ENCODE measurements at regions not wholly inside any gene's neighbourhood (a gene's known extent, or its start where the extent isn't known, plus 50 kb on each side); places are given as distances from the start of the nearest gene placed in this dataset.

GRCh38 chrX:139120760-139121159 is 409.2 kb upstream of the FGF13 start:
- no peak for DNase-seq (ENCODE audit: low spot score)

- DNase-seq (ENCODE audit: low spot score): peak; percentile 7
Measured at GRCh38 chrX:139113708-139114107, 402.2 kb upstream of the FGF13 start.

- no peak for DNase-seq (ENCODE audit: low spot score)
Measured at GRCh38 chrX:139112432-139112831, 400.9 kb upstream of the FGF13 start.

GRCh38 chrX:139106069-139106468 is 394.6 kb upstream of the FGF13 start:
- no peak for DNase-seq (ENCODE audit: low spot score)

GRCh38 chrX:139094671-139095592 is 383.4 kb upstream of the FGF13 start:
- no peak for DNase-seq (ENCODE audit: low spot score)

GRCh38 chrX:139093201-139093600 is 381.7 kb upstream of the FGF13 start:
- DNase-seq (ENCODE audit: low spot score): no peak

- no peak for DNase-seq (ENCODE audit: low spot score)
Measured at GRCh38 chrX:139091878-139092277, 380.4 kb upstream of the FGF13 start.

- no peak for DNase-seq (ENCODE audit: low spot score)
Measured at GRCh38 chrX:139091066-139091465, 379.5 kb upstream of the FGF13 start.

GRCh38 chrX:139086246-139086645 is 374.7 kb upstream of the FGF13 start:
- no peak for DNase-seq (ENCODE audit: low spot score)

- no peak for DNase-seq (ENCODE audit: low spot score)
Measured at GRCh38 chrX:139085404-139085803, 373.9 kb upstream of the FGF13 start.

GRCh38 chrX:139083191-139083590 is 371.7 kb upstream of the FGF13 start:
- no peak for DNase-seq (ENCODE audit: low spot score)

- no peak for DNase-seq (ENCODE audit: low spot score)
Measured at GRCh38 chrX:139081965-139082364, 370.4 kb upstream of the FGF13 start.

GRCh38 chrX:139079789-139080188 is 368.3 kb upstream of the FGF13 start:
- DNase-seq (ENCODE audit: low spot score): no peak

- no peak for DNase-seq (ENCODE audit: low spot score)
Measured at GRCh38 chrX:139078761-139079280, 367.3 kb upstream of the FGF13 start.

- DNase-seq (ENCODE audit: low spot score): no peak
Measured at GRCh38 chrX:139078342-139078741, 366.8 kb upstream of the FGF13 start.

GRCh38 chrX:139077281-139078250 is 366.0 kb upstream of the FGF13 start:
- no peak for DNase-seq (ENCODE audit: low spot score)

- DNase-seq (ENCODE audit: low spot score): no peak
Measured at GRCh38 chrX:139063364-139063763, 351.8 kb upstream of the FGF13 start.

GRCh38 chrX:139058831-139059495 is 347.4 kb upstream of the FGF13 start:
- no peak for DNase-seq (ENCODE audit: low spot score)

- no peak for DNase-seq (ENCODE audit: low spot score)
Measured at GRCh38 chrX:139052461-139052860, 340.9 kb upstream of the FGF13 start.

GRCh38 chrX:139049465-139049864 is 337.9 kb upstream of the FGF13 start:
- DNase-seq (ENCODE audit: low spot score): no peak

- DNase-seq (ENCODE audit: low spot score): no peak
Measured at GRCh38 chrX:139044680-139045079, 333.2 kb upstream of the FGF13 start.

- no peak for DNase-seq (ENCODE audit: low spot score)
Measured at GRCh38 chrX:139039041-139039440, 327.5 kb upstream of the FGF13 start.

Measured in Ammon's horn (tissue), 1 donor.